SK-N-MC (cell line): ENCODE measurements at regions not wholly inside any gene's neighbourhood (a gene's known extent, or its start where the extent isn't known, plus 50 kb on each side); places are given as distances from the start of the nearest gene placed in this dataset.

Experiments
- DNase-seq: peaks from one replicate; pipeline ENCODE4 v3.0.0-alpha.2; 2011; ENCODE audit warnings: low read depth, low spot score
- H3K27ac ChIP-seq: fragments of 200-600 bp; sonication (generic); 2 replicates; pipeline ENCODE4 v1.5.1; 2016; ENCODE audit warnings: mixed run types
- H3K36me3 ChIP-seq: fragments of 200-600 bp; sonication (generic); 2 replicates; pipeline ENCODE4 v1.6.1; 2017; ENCODE audit warnings: antibody characterized with exemption, low read length, mixed read lengths; ENCODE audit not compliant: insufficient read depth
- H3K4me3 ChIP-seq: fragments of 200-600 bp; sonication (generic); 2 replicates; pipeline ENCODE4 v1.5.1; 2016
- H3K9ac ChIP-seq: fragments of 200-600 bp; sonication (generic); 2 replicates; pipeline ENCODE4 v1.8.0; 2017; ENCODE audit warnings: mixed run types, mixed read lengths; ENCODE audit not compliant: insufficient read length
- H3K9me3 ChIP-seq: fragments of 200-600 bp; sonication (generic); 2 replicates; pipeline ENCODE4 v1.6.1; 2017; ENCODE audit warnings: low read depth, mild to moderate bottlenecking, antibody characterized with exemption, low read length, moderate library complexity, mixed read lengths
- EZH2 ChIP-seq: fragments of 200-600 bp; sonication (generic); IDR thresholded peaks from one replicate; pipeline ENCODE4 v1.6.1; 2017; ENCODE audit warnings: antibody characterized with exemption
- FOXP2 ChIP-seq: optimal IDR thresholded peaks from 2 replicates; pipeline ENCODE3; 2011; ENCODE audit warnings: mild to moderate bottlenecking, moderate library complexity; ENCODE audit not compliant: insufficient read depth; ENCODE audit errors: extremely low read length, control extremely low read depth
- POLR2AphosphoS5 ChIP-seq: IDR thresholded peaks from 2 replicates; pipeline ENCODE4 v1.6.1; 2012; ENCODE audit warnings: mild to moderate bottlenecking, low read depth, low read length, borderline replicate concordance

- H3K9me3 ChIP-seq = no peaks in the 10 kb centered on the region
- H3K9ac ChIP-seq = no peak overlapping the region
- DNase-seq = no peak
- no peak for TF ChIP-seq EZH2
- no peak for TF ChIP-seq FOXP2
- no peak for TF ChIP-seq POLR2AphosphoS5
- no peak overlapping the region for H3K27ac ChIP-seq
- H3K36me3 ChIP-seq = no peaks in the 10 kb centered on the region
- H3K4me3 ChIP-seq = no peak overlapping the region
Observed at GRCh38 chr1:223445402-223445801, 52.2 kb downstream of the CCDC185 start.

GRCh38 chr1:223453902-223454301 lies 60.7 kb downstream of the CCDC185 start:
- no peaks in the 10 kb centered on the region for H3K9me3 ChIP-seq
- no peak overlapping the region for H3K27ac ChIP-seq

GRCh38 chr1:223454959-223455358 lies 61.7 kb downstream of the CCDC185 start:
- Histone ChIP-seq H3K9me3 (no peaks in the 10 kb centered on the region), H3K9ac (no peak overlapping the region), H3K4me3 (no peak overlapping the region), H3K27ac (no peak overlapping the region), H3K36me3 (no peaks in the 10 kb centered on the region)
- no peak for DNase-seq
- no peak for TF ChIP-seq POLR2AphosphoS5
- TF ChIP-seq FOXP2 = no peak
- no peak for TF ChIP-seq EZH2

More at GRCh38 chr1:223453902-223454301, 60.7 kb downstream of the CCDC185 start:
- Histone ChIP-seq H3K9ac (no peak overlapping the region), H3K4me3 (no peak overlapping the region), H3K36me3 (no peaks in the 10 kb centered on the region)
- no peak for DNase-seq
- no peak for TF ChIP-seq EZH2
- no peak for TF ChIP-seq FOXP2
- no peak for TF ChIP-seq POLR2AphosphoS5

GRCh38 chr1:223455470-223455869 lies 62.3 kb downstream of the CCDC185 start:
- Histone ChIP-seq H3K9me3 (no peaks in the 10 kb centered on the region), H3K36me3 (no peaks in the 10 kb centered on the region), H3K27ac (no peak overlapping the region), H3K9ac (no peak overlapping the region), H3K4me3 (no peak overlapping the region)
- no peak for TF ChIP-seq EZH2
- no peak for TF ChIP-seq FOXP2
- no peak for TF ChIP-seq POLR2AphosphoS5
- DNase-seq = no peak

GRCh38 chr1:223456747-223457146 lies 63.5 kb downstream of the CCDC185 start:
- H3K9me3 ChIP-seq = no peaks in the 10 kb centered on the region
- no peak for TF ChIP-seq EZH2
- TF ChIP-seq POLR2AphosphoS5 = no peak
- TF ChIP-seq FOXP2 = no peak

GRCh38 chr1:223460566-223461189 lies 67.5 kb downstream of the CCDC185 start:
- Histone ChIP-seq H3K27ac (no peak overlapping the region), H3K4me3 (no peak overlapping the region), H3K9ac (no peak overlapping the region), H3K9me3 (no peaks in the 10 kb centered on the region), H3K36me3 (no peaks in the 10 kb centered on the region)
- TF ChIP-seq POLR2AphosphoS5 (no peak), EZH2 (no peak), FOXP2 (no peak)
- no peak for DNase-seq

More at GRCh38 chr1:223456747-223457146, 63.5 kb downstream of the CCDC185 start:
- Histone ChIP-seq H3K4me3 (no peak overlapping the region), H3K9ac (no peak overlapping the region), H3K27ac (no peak overlapping the region), H3K36me3 (no peaks in the 10 kb centered on the region)
- no peak for DNase-seq

- TF ChIP-seq POLR2AphosphoS5 (no peak), EZH2 (no peak), FOXP2 (no peak)
- no peak overlapping the region for H3K4me3 ChIP-seq
- no peak for DNase-seq
- no peaks in the 10 kb centered on the region for H3K36me3 ChIP-seq
- no peak overlapping the region for H3K9ac ChIP-seq
- no peaks in the 10 kb centered on the region for H3K9me3 ChIP-seq
- no peak overlapping the region for H3K27ac ChIP-seq
Observed at GRCh38 chr1:223462047-223462630, 68.9 kb downstream of the CCDC185 start.

- Histone ChIP-seq H3K4me3 (no peak overlapping the region), H3K27ac (no peak overlapping the region), H3K9me3 (no peaks in the 10 kb centered on the region), H3K36me3 (no peaks in the 10 kb centered on the region), H3K9ac (no peak overlapping the region)
- TF ChIP-seq FOXP2 (no peak), EZH2 (no peak), POLR2AphosphoS5 (no peak)
- no peak for DNase-seq
Observed at GRCh38 chr1:223462866-223463404, 69.7 kb downstream of the CCDC185 start.
